Thyroid gland (tissue), 4 donors: ENCODE measurements at regions not wholly inside any gene's neighbourhood (a gene's known extent, or its start where the extent isn't known, plus 50 kb on each side); places are given as distances from the start of the nearest gene placed in this dataset.

Experiments used
- DNase-seq, 2 donors: peaks; one replicate each; pipeline ENCODE4 v3.0.0-alpha.2; 2019
- H3K27ac ChIP-seq, 3 donors: fragments of 200-600 bp; sonication (generic); 1 replicate in 2 of 3; 2 replicates in 1 of 3; pipeline ENCODE4 v1.5.1; 2016 to 2019; ENCODE audit warnings: mild to moderate bottlenecking in 1 of 3, moderate library complexity in 1 of 3
- H3K27me3 ChIP-seq: fragments of 200-600 bp; sonication (generic); one replicate; pipeline ENCODE4 v1.5.1; 2019
- H3K36me3 ChIP-seq, 2 donors: fragments of 200-600 bp; sonication (generic); one replicate each; pipeline ENCODE4 v1.5.1; 2016 to 2019
- H3K4me1 ChIP-seq, 2 donors: fragments of 200-600 bp; sonication (generic); one replicate each; pipeline ENCODE4 v1.5.1; 2017 to 2019
- H3K4me3 ChIP-seq, 3 donors: fragments of 200-600 bp; sonication (generic); replicated peaks in 1 of 3; 1 replicate in 2 of 3; 2 replicates in 1 of 3; pipeline ENCODE4 v1.5.1; 2016; ENCODE audit warnings: mild to moderate bottlenecking in 1 of 3
- H3K9me3 ChIP-seq: fragments of 200-600 bp; sonication (generic); one replicate; pipeline ENCODE4 v1.5.1; 2017
- CTCF ChIP-seq, 6 experiments: fragments of 200-600 bp in 3 of 6; fragments of 450-650 bp in 3 of 6; sonication (generic) in 3 of 6; IDR thresholded peaks; one replicate each; pipeline ENCODE4 v1.5.1; 2016 to 2019; ENCODE audit warnings: antibody characterized with exemption in 6 of 6, mild to moderate bottlenecking in 2 of 6, inconsistent platforms in 1 of 6, moderate library complexity in 1 of 6
- POLR2A ChIP-seq, 2 donors: fragments of 450-650 bp; IDR thresholded peaks; one replicate each; pipeline ENCODE4 v1.6.1; 2017; ENCODE audit warnings: antibody characterized with exemption in 2 of 2, mild to moderate bottlenecking in 2 of 2, moderate library complexity in 1 of 2
- WGBS, 2 donors: methylation state at CpG; one replicate each; pipeline ENCODE4 v1.1.5; 2017; 5-methylcytosine and 5-hydroxymethylcytosine counted together
- intact Hi-C: fragments of 100-400 bp; cut with DNase I; formaldehyde crosslinking; loops from one replicate; pipeline ENCODE4 v1.15.1; 2023

DNA sequence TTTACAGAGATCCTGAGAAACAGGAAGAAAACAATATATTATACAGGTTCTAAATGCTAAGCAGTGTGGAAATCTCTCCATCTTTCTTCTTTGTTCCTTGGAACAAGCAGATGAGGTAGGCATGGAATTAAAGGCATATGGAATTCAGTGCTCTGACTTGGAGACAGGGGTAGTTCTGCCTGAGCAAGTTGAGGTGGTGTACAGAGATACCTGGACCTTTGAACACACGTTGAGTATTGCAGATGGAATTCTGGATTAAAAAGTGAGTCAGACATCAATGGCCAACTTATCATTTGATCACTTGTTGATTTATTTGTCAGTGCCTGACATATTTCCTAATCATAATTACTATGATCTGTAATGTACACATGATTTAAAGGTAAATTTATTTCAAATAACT is 293.9 kb upstream of the IRX4 start:
- DNase-seq, result no peak
- Histone ChIP-seq H3K27ac (no peak overlapping the region), H3K4me3 (no peak overlapping the region), H3K4me1 (no peaks in the 10 kb centered on the region), H3K9me3 (no peaks in the 10 kb centered on the region), H3K36me3 (no peaks in the 10 kb centered on the region), H3K27me3 (no peaks in the 10 kb centered on the region)
- intact Hi-C loops, result no loop called here
- no peak for TF ChIP-seq POLR2A (IDR thresholded peaks at IDR 0.05)
- TF ChIP-seq CTCF (IDR thresholded peaks at IDR 0.05), result no peak
- 49 to 71% methylated on average over 1 of the region's 1 CpG for WGBS, 2 donors

DNA sequence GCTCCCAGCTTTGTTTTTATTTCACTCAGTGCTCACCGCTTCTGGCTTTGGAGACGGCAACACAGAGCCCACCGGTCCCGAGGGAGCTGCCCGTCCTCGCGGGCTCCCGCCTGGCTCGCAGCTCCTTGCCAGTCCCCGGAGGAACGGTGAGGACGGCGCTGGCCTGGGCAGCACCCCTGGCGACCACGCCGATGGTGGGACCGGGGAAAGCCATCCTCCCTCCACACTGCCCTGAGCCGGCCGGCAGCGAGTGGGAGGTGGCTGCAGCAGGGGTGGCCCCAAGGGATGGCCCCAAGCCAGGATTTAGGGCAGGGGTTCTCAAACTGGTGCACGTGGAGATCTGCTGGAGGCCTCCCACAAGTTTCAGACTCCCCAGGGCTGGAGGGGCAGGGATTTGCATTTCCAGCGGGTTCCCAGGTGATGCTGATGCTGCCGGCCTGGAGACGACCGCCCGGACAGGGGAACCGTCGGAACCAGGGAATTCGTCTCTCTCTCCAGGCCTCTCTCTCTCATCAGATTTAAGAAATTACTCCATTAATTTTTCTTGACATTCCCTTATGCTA is 293.2 kb upstream of the IRX4 start:
- DNase-seq, result no peak
- Histone ChIP-seq H3K4me3 (no peak overlapping the region), H3K9me3 (no peaks in the 10 kb centered on the region), H3K27ac (no peak overlapping the region), H3K36me3 (no peaks in the 10 kb centered on the region), H3K4me1 (no peaks in the 10 kb centered on the region), H3K27me3 (no peaks in the 10 kb centered on the region)
- 67 to 90% methylated on average over 14 to 21 of the region's 29 CpGs for WGBS, 2 donors
- intact Hi-C loops, result no loop called here
- no peak for TF ChIP-seq CTCF (IDR thresholded peaks at IDR 0.05)
- no peak for TF ChIP-seq POLR2A (IDR thresholded peaks at IDR 0.05)

- no peaks in the 10 kb centered on the region for H3K27me3 ChIP-seq
- H3K4me1 ChIP-seq, result no peaks in the 10 kb centered on the region
- TF ChIP-seq POLR2A (IDR thresholded peaks at IDR 0.05) (no peak), CTCF (IDR thresholded peaks at IDR 0.05) (no peak)
- no peak overlapping the region for H3K4me3 ChIP-seq
- H3K27ac ChIP-seq, result no peak overlapping the region
- no peaks in the 10 kb centered on the region for H3K9me3 ChIP-seq
- intact Hi-C loops, result no loop called here
- 89 to 91% methylated on average over 14 of the region's 14 CpGs for WGBS, 2 donors
- no peak for DNase-seq
- H3K36me3 ChIP-seq, result no peaks in the 10 kb centered on the region
Measured at GRCh38 chr5:2175041-2175440, 292.3 kb upstream of the IRX4 start.

DNA sequence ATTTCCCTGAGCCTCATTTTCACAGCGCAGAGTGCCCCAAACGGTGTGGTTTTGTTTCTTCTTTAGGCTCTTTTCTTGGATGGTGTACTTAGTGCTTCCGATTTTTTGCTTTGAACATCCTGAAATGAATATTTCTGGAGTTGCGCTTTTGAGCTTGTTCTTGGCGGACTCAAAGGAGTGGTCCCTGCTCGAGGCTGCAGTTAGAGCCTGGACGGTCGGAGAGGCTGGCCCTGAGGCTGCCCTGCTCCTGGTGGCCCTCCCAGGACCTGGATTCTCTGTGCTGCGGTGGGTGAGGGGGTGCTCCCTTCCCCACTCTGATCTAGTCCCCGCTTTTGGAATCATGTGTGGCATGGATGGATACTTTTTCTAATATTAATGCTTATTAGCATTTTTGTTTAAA is 291.8 kb upstream of the IRX4 start:
- Histone ChIP-seq H3K4me3 (no peak overlapping the region), H3K27me3 (no peaks in the 10 kb centered on the region), H3K9me3 (no peaks in the 10 kb centered on the region), H3K4me1 (no peaks in the 10 kb centered on the region), H3K36me3 (no peaks in the 10 kb centered on the region), H3K27ac (no peak overlapping the region)
- no peak for TF ChIP-seq POLR2A (IDR thresholded peaks at IDR 0.05)
- no peak for TF ChIP-seq CTCF (IDR thresholded peaks at IDR 0.05)
- DNase-seq, result no peak
- intact Hi-C loops, result no loop called here
- 85 to 91% methylated on average over 10 of the region's 10 CpGs for WGBS, 2 donors

GRCh38 chr5:2173151-2173834 is 290.6 kb upstream of the IRX4 start:
- Histone ChIP-seq H3K36me3 (no peaks in the 10 kb centered on the region), H3K27me3 (no peaks in the 10 kb centered on the region), H3K4me3 (no peak overlapping the region), H3K4me1 (no peaks in the 10 kb centered on the region), H3K27ac (no peak overlapping the region), H3K9me3 (no peaks in the 10 kb centered on the region)
- no peak for DNase-seq
- intact Hi-C loops, result no loop called here
- TF ChIP-seq CTCF (IDR thresholded peaks at IDR 0.05) (no peak), POLR2A (IDR thresholded peaks at IDR 0.05) (no peak)
- WGBS, 2 donors, result 40 to 60% methylated on average over 11 of the region's 11 CpGs
